K562 (cell line): ENCODE measurements at regions not wholly inside any gene's neighbourhood (a gene's known extent, or its start where the extent isn't known, plus 50 kb on each side); places are given as distances from the start of the nearest gene placed in this dataset.

Source experiments
- ATAC-seq: fragments of 200-7000 bp; cut with Tn5 transposase; 3 replicates; pipeline ENCODE4 v1.9.1; 2020; ENCODE audit warnings: moderate library complexity
- BruUV-seq: library from RNA; stranded (reverse); fragments of 400-500 nt; replicated peaks from 2 replicates; lab custom pipeline; 2021; lab: Mats Ljungman, UMichigan
- CTCF ChIA-PET: fragments of 300-600 bp; formaldehyde crosslinking; extraction: SDS; loops from one replicate; lab custom pipeline; 2021; ENCODE audit warnings: low intra/inter-chr PET ratio; lab: Yijun Ruan, JAX
- POLR2A ChIA-PET: fragments of 300-600, 350-650 bp; sonication (Branson Sonifier 250); formaldehyde crosslinking; extraction: SDS; loops from one replicate; lab custom pipeline; 2021; ENCODE audit warnings: antibody characterized with exemption, inconsistent platforms; lab: Yijun Ruan, JAX
- DNase-seq, 4 experiments: peaks; one replicate each; pipeline versions ENCODE4 v3.0.0 to v3.0.0-alpha.2; 2011 to 2018; ENCODE audit warnings: low spot score in 3 of 4, mixed read lengths in 3 of 4; ENCODE audit errors: extremely low read depth in 1 of 4
- FAIRE-seq: peaks from 2 replicates; lab custom pipeline; 2011; peaks lifted over from hg19 to GRCh38; lab: Jason Lieb, UNC
- H2AFZ ChIP-seq: 2 replicates; pipeline ENCODE4 v1.6.0; 2011; ENCODE audit warnings: low read depth, low read length, control low read depth, inconsistent platforms
- H3K27ac ChIP-seq: fragments of 200-600 bp; 3 replicates; pipeline ENCODE4 v1.8.0; 2011; ENCODE audit warnings: low read depth, mild to moderate bottlenecking, control low read depth, inconsistent platforms, low read length, moderate library complexity, mixed read lengths; ENCODE audit errors: extremely low read depth
- H3K27me3 ChIP-seq, 2 experiments: fragments of 300-600 bp in 1 of 2; 2 replicates in 1 of 2; 3 replicates in 1 of 2; pipeline versions ENCODE4 v1.6.0 to v1.8.0; 2011; ENCODE audit warnings: inconsistent platforms in 2 of 2, low read length in 2 of 2, mild to moderate bottlenecking in 1 of 2, mixed read lengths in 1 of 2, moderate library complexity in 1 of 2; ENCODE audit not compliant: control insufficient read depth in 2 of 2, insufficient read depth in 2 of 2
- H3K36me3 ChIP-seq: fragments of 300-600 bp; 3 replicates; pipeline ENCODE4 v1.8.0; 2011; ENCODE audit warnings: mild to moderate bottlenecking, low read length, inconsistent platforms; ENCODE audit not compliant: control insufficient read depth, insufficient read depth
- H3K4me1 ChIP-seq, 2 experiments: fragments of 200-600 bp in 1 of 2; replicated peaks in 1 of 2; 2 replicates in 1 of 2; 3 replicates in 1 of 2; pipeline versions ENCODE4 v1.5.1 to v1.8.0; 2011; ENCODE audit warnings: inconsistent platforms in 2 of 2, low read length in 2 of 2, mild to moderate bottlenecking in 1 of 2, mixed read lengths in 1 of 2, moderate library complexity in 1 of 2; ENCODE audit not compliant: control insufficient read depth in 2 of 2, insufficient read depth in 2 of 2
- H3K4me2 ChIP-seq: 2 replicates; pipeline ENCODE4 v1.6.1; 2011; ENCODE audit warnings: low read length, control low read depth, inconsistent platforms, mixed read lengths; ENCODE audit not compliant: insufficient read depth
- H3K4me3 ChIP-seq: fragments of 200-600 bp; sonication (generic), shearing (Covaris generic); 2 replicates; pipeline ENCODE4 v1.5.1; 2016; ENCODE audit warnings: control low read depth, inconsistent platforms
- H3K79me2 ChIP-seq: fragments of 200-600 bp; 3 replicates; pipeline ENCODE4 v1.8.0; 2011; ENCODE audit warnings: low read length, inconsistent platforms; ENCODE audit not compliant: control insufficient read depth, insufficient read depth
- H3K9ac ChIP-seq, 2 experiments: 2 replicates each; pipeline versions ENCODE4 v1.6.0 to v1.6.1; 2011; ENCODE audit warnings: low read depth in 2 of 2, low read length in 2 of 2, control low read depth in 1 of 2, inconsistent platforms in 1 of 2, mild to moderate bottlenecking in 1 of 2, mixed read lengths in 1 of 2; ENCODE audit not compliant: insufficient read depth in 1 of 2
- H3K9me1 ChIP-seq: one replicate; pipeline ENCODE4 v1.6.0; 2011; ENCODE audit warnings: inconsistent platforms, mild to moderate bottlenecking, low read length, moderate library complexity; ENCODE audit not compliant: control insufficient read depth, insufficient read depth
- H3K9me3 ChIP-seq: replicated peaks from 2 replicates; pipeline ENCODE4 v1.5.1; 2011; ENCODE audit warnings: low read depth, low read length, inconsistent platforms; ENCODE audit not compliant: control insufficient read depth, insufficient read depth
- H4K20me1 ChIP-seq: replicated peaks from 2 replicates; pipeline ENCODE4 v1.6.1; 2011; ENCODE audit warnings: low read length, inconsistent platforms, mixed read lengths; ENCODE audit not compliant: control insufficient read depth, insufficient read depth
- LEF1 ChIP-seq: fragments of 450-650 bp; IDR thresholded peaks from 2 replicates; pipeline ENCODE4 v1.6.1; 2016; ENCODE audit warnings: mild to moderate bottlenecking
- POLR2G ChIP-seq: fragments of 200-400 bp; formaldehyde crosslinking; IDR thresholded peaks from 2 replicates; pipeline ENCODE4 v1.6.1; 2017; ENCODE audit warnings: low read depth, mild to moderate bottlenecking, antibody characterized with exemption, low read length, moderate library complexity
- SMAD1 ChIP-seq: fragments of 150-350 bp; IDR thresholded peaks from 2 replicates; pipeline ENCODE4 v1.6.1; 2014; ENCODE audit warnings: low read length, low read depth; ENCODE audit not compliant: partially characterized antibody
- TAF7 ChIP-seq: fragments of 450-650 bp; IDR thresholded peaks from 2 replicates; pipeline ENCODE4 v1.6.1; 2016; ENCODE audit warnings: missing genetic modification characterization, missing compliant biosample characterization
- WGBS: fragments of 100-300 bp; shearing (Covaris generic); methylation state at CpG from one replicate; pipeline ENCODE4 v1.1.6; 2016; ENCODE audit warnings: low coverage, mixed read lengths; ENCODE audit not compliant: insufficient coverage; ENCODE audit errors: missing lambda C conversion rate; 5-methylcytosine and 5-hydroxymethylcytosine counted together
- in situ Hi-C: fragments of 300-500 bp; cut with MboI; formaldehyde crosslinking; loops from 4 replicates; pipeline ENCODE4 v1.15.0; 2018; ENCODE audit warnings: inconsistent platforms, mixed read lengths
- intact Hi-C: fragments of 100-400 bp; cut with micrococcal nuclease; formaldehyde crosslinking; loops from 2 replicates; pipeline ENCODE4 v1.14.2; 2022
- TF ChIP-seq, protein P1 (sequence below): fragments of 250-450 bp; sonication (Bioruptor Pico); IDR thresholded peaks from 2 replicates; pipeline ENCODE4 v1.5.0; 2021

GRCh38 chr12:72766517-72766916, 494.3 kb downstream of the TRHDE start:
- Histone ChIP-seq H3K9ac (no peak overlapping the region), H3K79me2 (no peaks in the 10 kb centered on the region), H4K20me1 (no peaks in the 10 kb centered on the region), H3K9me3 (no peaks in the 10 kb centered on the region), H3K9me1 (no peaks in the 10 kb centered on the region), H3K36me3 (no peaks in the 10 kb centered on the region), H3K27me3 (no peaks in the 10 kb centered on the region), H3K4me1 (no peaks in the 10 kb centered on the region), H3K4me3 (no peak overlapping the region), H2AFZ (no peak overlapping the region), H3K4me2 (no peak overlapping the region)
- intact Hi-C loops: no loop called here
- FAIRE-seq: no peak
- 4% methylated on average over 2 of the region's 2 CpGs for WGBS
- CTCF ChIA-PET: no interaction called here
- in situ Hi-C loops: no loop called here
- no peak for DNase-seq
- TF ChIP-seq POLR2G (no peak), SMAD1 (no peak), TAF7 (no peak)
- TF ChIP-seq, all 486 proteins: peak for 0
- no peak overlapping the region for H3K27ac ChIP-seq
- no TSS peak for BruUV-seq
- no peak for ATAC-seq
- POLR2A ChIA-PET: no interaction called here

DNA sequence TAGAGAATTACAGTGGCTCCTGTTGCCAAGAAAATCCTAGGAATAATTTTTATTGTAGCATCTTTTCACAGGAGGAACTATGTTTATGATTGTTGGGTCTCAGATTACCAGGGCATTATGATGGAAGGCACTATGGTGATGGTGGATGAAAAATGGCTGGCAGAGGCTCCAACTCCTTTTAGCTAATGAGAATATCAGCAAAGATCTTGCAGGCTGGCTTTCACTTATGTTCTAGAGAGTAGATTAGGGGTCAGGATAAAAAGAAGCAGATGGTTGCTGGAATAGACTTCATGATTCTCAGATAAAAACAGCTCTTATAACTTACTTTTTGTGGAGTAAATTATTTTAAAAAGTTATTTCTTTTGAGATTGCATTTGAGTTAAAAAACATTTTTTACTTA, 501.9 kb downstream of the TRHDE start:
- in situ Hi-C loops (no loop called here), intact Hi-C loops (no loop called here)
- POLR2A ChIA-PET: no interaction called here
- Histone ChIP-seq H3K9ac (no peak overlapping the region), H3K36me3 (no peaks in the 10 kb centered on the region), H3K9me3 (no peaks in the 10 kb centered on the region), H3K27ac (no peak overlapping the region), H3K9me1 (no peaks in the 10 kb centered on the region), H3K4me1 (no peaks in the 10 kb centered on the region), H3K4me3 (no peak overlapping the region), H3K79me2 (no peaks in the 10 kb centered on the region), H3K4me2 (no peak overlapping the region), H4K20me1 (no peaks in the 10 kb centered on the region), H3K27me3 (no peaks in the 10 kb centered on the region)
- BruUV-seq: no TSS peak
- no peak for DNase-seq
- CTCF ChIA-PET: no interaction called here
- ATAC-seq: no peak
- TF ChIP-seq, protein P1, sequence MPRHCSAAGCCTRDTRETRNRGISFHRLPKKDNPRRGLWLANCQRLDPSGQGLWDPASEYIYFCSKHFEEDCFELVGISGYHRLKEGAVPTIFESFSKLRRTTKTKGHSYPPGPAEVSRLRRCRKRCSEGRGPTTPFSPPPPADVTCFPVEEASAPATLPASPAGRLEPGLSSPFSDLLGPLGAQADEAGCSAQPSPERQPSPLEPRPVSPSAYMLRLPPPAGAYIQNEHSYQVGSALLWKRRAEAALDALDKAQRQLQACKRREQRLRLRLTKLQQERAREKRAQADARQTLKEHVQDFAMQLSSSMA (CRISPR knock-in tag): no peak
- no peak for TF ChIP-seq LEF1
- TF ChIP-seq, all 486 proteins: peak for 0
- no peak for FAIRE-seq
- no peak overlapping the region for H2AFZ ChIP-seq
